ENCODE measurements at regions not wholly inside any gene's neighbourhood (a gene's known extent, or its start where the extent isn't known, plus 50 kb on each side); places are given as distances from the start of the nearest gene placed in this dataset.
A peak's percentile ranks its signal among the peaks of the same experiment; 100 is the strongest.

- no peak overlapping the region for H3K4me3 ChIP-seq
- no peak for ATAC-seq
- intact Hi-C loops (cut with DNase I), result no loop called here
Measured at GRCh38 chr6:68575765-68576439, 59.2 kb upstream of the ADGRB3 start.

DNA sequence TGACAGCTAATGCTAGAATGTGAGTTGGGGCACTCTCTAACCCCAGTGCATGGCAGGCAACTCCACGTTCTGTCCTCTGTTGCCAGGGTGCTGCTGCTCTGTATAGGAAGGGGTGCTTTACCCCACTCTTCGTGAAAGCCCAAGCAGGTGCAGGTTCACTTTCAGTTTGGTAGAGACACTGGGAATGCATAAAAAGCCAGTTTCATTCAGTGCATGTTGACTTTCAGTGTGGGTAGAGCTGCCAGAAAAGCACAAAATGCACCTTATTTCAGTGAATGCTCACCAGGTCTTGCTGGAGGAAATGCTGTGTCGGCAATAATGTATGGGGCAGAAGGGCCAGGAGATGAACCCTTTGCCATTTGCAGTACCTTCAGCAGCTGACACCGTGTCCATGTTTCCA is 62.1 kb upstream of the ADGRB3 start:
- intact Hi-C loops (cut with DNase I), result no loop called here
- no peaks in the 10 kb centered on the region for H3K36me3 ChIP-seq (ENCODE audit: insufficient read depth in 1 of 2, low read depth in 1 of 2)
- peaks cover 4% of the 10 kb centered on the region for H3K9me3 ChIP-seq
- H3K27me3 ChIP-seq (ENCODE audit: insufficient read depth in 3 of 3, low read length in 2 of 3), result peaks cover 0 to 3% (median 0%) of the 10 kb centered on the region in 3 donors
- ATAC-seq, result no peak
- no peak overlapping the region for H3K4me3 ChIP-seq
- H3K4me1 ChIP-seq, result no peaks in the 10 kb centered on the region
- no peak for DNase-seq
- H3K27ac ChIP-seq, result no peak overlapping the region
- 79 to 85% (median 81%) methylated on average over 4 of the region's 4 CpGs for WGBS, 3 donors
- TF ChIP-seq, protein P1, sequence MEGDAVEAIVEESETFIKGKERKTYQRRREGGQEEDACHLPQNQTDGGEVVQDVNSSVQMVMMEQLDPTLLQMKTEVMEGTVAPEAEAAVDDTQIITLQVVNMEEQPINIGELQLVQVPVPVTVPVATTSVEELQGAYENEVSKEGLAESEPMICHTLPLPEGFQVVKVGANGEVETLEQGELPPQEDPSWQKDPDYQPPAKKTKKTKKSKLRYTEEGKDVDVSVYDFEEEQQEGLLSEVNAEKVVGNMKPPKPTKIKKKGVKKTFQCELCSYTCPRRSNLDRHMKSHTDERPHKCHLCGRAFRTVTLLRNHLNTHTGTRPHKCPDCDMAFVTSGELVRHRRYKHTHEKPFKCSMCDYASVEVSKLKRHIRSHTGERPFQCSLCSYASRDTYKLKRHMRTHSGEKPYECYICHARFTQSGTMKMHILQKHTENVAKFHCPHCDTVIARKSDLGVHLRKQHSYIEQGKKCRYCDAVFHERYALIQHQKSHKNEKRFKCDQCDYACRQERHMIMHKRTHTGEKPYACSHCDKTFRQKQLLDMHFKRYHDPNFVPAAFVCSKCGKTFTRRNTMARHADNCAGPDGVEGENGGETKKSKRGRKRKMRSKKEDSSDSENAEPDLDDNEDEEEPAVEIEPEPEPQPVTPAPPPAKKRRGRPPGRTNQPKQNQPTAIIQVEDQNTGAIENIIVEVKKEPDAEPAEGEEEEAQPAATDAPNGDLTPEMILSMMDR (IDR thresholded peaks at IDR 0.05), result no peak

More at GRCh38 chr6:68575765-68576439, 59.2 kb upstream of the ADGRB3 start:
- TF ChIP-seq, protein P1 (IDR thresholded peaks at IDR 0.05), result no peak
- Histone ChIP-seq H3K27ac (no peak overlapping the region), H3K9me3 (no peaks in the 10 kb centered on the region), H3K4me1 (no peaks in the 10 kb centered on the region), H3K36me3 (ENCODE audit: insufficient read depth in 1 of 2, low read depth in 1 of 2) (no peaks in the 10 kb centered on the region), H3K27me3 (ENCODE audit: insufficient read depth in 3 of 3, low read length in 2 of 3) (peaks cover 0 to 3% (median 0%) of the 10 kb centered on the region in 3 donors)
- no peak for DNase-seq
- 5 to 16% (median 7%) methylated on average over 14 of the region's 14 CpGs for WGBS, 3 donors

GRCh38 chr6:68572525-68572924 is 62.6 kb upstream of the ADGRB3 start:
- Histone ChIP-seq H3K9me3 (peaks cover 4% of the 10 kb centered on the region), H3K36me3 (ENCODE audit: insufficient read depth in 1 of 2, low read depth in 1 of 2) (no peaks in the 10 kb centered on the region), H3K4me3 (no peak overlapping the region), H3K27me3 (ENCODE audit: insufficient read depth in 3 of 3, low read length in 2 of 3) (peaks cover 0 to 3% (median 0%) of the 10 kb centered on the region in 3 donors), H3K27ac (no peak overlapping the region), H3K4me1 (no peaks in the 10 kb centered on the region)
- intact Hi-C loops (cut with DNase I), result no loop called here
- no peak for ATAC-seq
- no peak for DNase-seq
- 67 to 84% (median 83%) methylated on average over 2 of the region's 2 CpGs for WGBS, 3 donors
- TF ChIP-seq, protein P1 (IDR thresholded peaks at IDR 0.05), result peak; percentile 20

- Histone ChIP-seq H3K9me3 (no peaks in the 10 kb centered on the region), H3K27me3 (ENCODE audit: insufficient read depth in 3 of 3, low read length in 2 of 3) (no peaks in the 10 kb centered on the region), H3K4me3 (no peak overlapping the region), H3K4me1 (no peaks in the 10 kb centered on the region), H3K27ac (no peak overlapping the region), H3K36me3 (ENCODE audit: insufficient read depth in 1 of 2, low read depth in 1 of 2) (no peaks in the 10 kb centered on the region)
- intact Hi-C loops (cut with DNase I), result no loop called here
- DNase-seq, result no peak
- TF ChIP-seq, protein P1 (IDR thresholded peaks at IDR 0.05), result no peak
- ATAC-seq, result no peak
- 16 to 23% (median 18%) methylated on average over 5 of the region's 5 CpGs for WGBS, 3 donors
Measured at GRCh38 chr6:68559716-68560115, 75.4 kb upstream of the ADGRB3 start.

GRCh38 chr6:68559070-68559469 is 76.0 kb upstream of the ADGRB3 start:
- ATAC-seq (no peak), DNase-seq (no peak)
- Histone ChIP-seq H3K27ac (no peak overlapping the region), H3K4me3 (no peak overlapping the region), H3K4me1 (no peaks in the 10 kb centered on the region), H3K27me3 (ENCODE audit: insufficient read depth in 3 of 3, low read length in 2 of 3) (no peaks in the 10 kb centered on the region), H3K9me3 (no peaks in the 10 kb centered on the region), H3K36me3 (ENCODE audit: insufficient read depth in 1 of 2, low read depth in 1 of 2) (no peaks in the 10 kb centered on the region)
- intact Hi-C loops (cut with DNase I), result no loop called here
- TF ChIP-seq, protein P1 (IDR thresholded peaks at IDR 0.05), result no peak
- WGBS, 3 donors, result 1 to 16% (median 14%) methylated on average over 1 of the region's 1 CpG
